ELR (cell line): ENCODE measurements at regions not wholly inside any gene's neighbourhood (a gene's known extent, or its start where the extent isn't known, plus 50 kb on each side); places are given as distances from the start of the nearest gene placed in this dataset.
"Not testable (repeated sequence)": the region's sequence is repeated elsewhere in the genome, so short reads cannot be mapped to it uniquely, and the experiment has no call there.

Experiments
- DNase-seq: peaks from one replicate; pipeline ENCODE4 v3.0.0-alpha.2; 2015; ENCODE audit warnings: low read depth

DNA sequence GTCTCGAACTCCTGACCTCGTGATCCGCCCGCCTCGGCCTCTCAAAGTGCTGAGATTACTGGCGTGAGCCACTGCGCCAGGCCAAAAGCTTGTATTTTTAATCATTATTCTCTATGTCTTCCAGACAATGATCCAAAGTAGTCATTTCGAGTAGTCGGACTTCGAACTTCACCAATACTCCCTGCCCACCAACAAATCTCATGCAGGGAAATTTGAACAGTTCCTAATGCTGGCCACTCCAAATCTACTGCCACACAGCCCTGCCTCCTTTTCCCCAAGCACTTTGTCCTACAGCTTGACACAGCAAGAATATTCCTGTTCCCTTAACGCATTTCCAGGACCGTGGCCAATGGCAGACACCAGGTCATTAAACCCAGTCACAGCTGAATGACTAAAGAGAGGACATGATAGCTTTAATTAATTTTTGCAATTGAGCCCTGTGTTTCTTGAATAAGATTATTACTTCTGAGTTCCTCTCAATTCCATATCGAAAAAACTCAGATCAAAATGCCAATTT is 142.3 kb upstream of the NRP1 start:
- no peak for DNase-seq

DNA sequence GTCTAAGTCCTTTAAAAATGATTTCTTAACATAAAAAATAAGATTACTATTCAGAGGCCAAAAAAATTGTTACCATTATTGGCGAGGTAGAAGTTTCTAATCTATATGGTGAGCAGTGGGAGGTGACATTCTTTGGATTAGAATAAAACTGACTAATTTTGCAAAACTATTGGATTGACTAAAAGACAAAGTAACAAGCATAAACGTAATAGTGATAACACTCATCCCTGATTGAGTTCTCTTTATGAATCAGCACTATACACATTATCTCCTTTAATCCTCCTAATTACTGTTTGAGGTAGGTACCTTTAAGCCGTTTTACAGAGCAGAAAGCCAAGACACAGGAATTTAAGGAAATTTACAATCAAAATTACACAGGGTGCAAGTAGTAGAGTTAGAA is 139.2 kb upstream of the NRP1 start:
- DNase-seq = no peak

DNA sequence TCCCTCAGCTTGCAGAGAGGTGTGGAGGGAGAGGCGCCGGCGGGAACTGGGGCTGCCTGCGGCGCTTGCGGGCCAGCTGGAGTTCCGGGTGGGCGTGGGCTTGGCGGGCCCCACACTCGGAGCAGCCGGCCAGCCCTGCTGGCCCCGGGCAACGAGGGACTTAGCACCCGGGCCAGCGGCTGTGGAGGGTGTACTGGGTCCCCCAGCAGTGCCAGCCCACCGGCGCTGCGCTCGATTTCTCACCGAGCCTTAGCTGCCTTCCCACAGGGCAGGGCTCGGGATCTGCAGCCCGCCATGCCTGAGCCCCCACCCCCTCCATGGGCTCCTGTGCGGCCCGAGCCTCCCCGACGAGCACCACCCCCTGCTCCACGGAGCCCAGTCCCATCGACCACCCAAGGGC is 133.5 kb upstream of the NRP1 start:
- DNase-seq = not testable (repeated sequence)

DNA sequence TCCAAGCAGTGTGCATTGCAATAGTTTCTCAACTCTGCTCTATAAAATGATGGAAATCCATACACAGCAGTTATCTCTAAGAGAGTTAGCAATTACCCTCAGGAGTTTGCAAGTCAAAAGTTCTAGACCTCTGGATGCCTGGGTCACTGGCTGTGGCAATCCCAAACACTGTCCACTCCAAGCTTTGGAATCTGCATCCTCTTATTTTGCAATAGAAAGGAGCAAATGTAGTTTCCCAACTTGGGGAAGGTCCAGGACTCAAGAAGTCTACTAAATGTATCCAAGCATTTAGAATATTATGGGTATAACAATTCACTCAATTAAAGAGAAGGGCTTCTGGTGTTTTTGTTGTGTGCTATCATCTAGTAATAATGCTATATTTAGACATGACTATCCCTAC is 131.3 kb upstream of the NRP1 start:
- no peak for DNase-seq

DNA sequence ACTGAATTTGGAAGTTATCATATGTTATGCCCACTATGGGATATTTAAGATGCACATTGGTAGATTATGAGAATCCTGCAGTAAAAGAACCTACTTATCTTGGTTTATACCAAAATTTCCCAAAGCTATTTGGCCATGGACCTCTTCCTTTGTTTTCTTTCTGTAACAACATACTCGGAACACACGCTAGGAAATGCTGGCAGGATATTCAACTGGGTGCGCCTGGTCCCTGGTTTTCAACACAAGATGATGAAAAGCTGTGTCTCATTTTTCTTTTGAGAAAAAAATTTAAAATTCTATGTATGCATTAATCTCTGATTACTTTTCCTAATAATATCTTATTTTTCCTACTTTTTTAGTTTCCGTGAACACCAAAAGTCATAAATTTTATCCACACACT is 128.5 kb upstream of the NRP1 start:
- DNase-seq = no peak

DNA sequence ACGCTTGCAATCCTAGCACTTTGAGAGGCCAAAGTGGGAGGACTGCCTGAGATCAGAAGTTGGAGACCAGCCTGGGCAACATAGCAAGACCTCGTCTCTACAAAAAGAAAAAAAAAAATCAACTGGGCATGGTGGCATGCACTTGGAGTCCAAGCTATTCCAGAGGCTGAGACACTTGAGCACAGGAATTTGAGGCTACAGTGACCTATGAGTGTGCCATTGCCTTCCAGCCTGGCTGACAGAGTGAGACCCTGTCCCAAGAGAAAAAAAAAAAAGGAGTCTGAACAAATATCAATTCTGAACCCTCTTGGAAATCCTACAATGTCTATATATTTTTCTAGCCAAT is 126.8 kb upstream of the NRP1 start:
- DNase-seq = no peak

DNA sequence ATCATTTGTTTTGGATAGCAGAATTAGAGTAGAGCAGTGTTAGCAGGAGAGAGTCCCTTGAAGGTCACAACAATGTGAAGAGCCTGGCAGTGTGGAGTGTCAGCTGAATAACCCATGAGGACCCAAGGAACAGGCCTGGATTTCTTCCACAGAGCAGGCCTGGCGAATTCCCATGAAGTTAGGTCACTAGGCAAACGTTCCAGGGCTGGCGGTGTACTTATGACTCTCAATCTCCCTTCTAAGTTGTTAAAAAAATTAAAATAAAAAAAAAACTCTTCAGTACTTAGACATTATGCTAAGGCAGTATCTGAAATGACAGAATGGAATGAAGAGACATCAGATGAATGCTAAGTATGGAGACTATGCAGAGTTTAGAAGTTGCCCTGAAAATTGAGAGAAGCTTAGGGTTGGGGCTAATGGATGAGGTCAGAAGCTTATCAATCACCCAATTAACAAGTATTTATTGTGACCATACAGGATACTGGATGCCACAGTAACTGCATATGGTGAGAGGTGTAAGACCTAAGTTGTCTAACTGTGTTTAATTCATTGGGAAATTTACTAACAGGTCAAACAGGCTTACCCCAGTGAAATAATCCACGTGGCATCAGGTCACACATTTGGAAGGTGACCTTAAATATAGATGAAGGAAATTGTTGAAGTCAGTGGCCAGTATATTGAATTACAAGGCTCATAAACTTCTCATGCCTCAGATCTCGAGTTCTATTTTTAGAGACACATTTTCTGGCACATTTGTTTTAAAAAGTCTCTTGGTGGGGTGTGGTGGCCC is 126.2 kb upstream of the NRP1 start:
- DNase-seq = peak; percentile 64

DNA sequence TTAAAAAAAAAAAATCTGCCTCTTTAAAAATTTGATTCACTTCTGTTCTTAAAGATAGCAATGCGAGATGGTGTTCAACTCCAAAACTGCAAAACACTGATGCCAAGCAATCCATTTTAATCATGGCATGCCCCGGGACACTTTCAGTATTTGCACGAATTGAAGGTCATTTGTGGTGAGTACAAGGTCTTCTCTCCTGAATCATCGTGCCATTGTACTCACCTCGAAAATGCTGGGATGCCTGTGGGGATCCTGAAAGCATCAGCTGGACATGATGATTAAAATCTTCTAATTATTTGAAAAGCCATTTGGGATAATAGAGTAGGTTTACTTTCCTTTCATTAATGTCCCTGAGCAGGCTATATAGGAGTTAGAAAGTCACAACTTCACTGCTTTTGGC is 125.1 kb upstream of the NRP1 start:
- DNase-seq = peak; percentile 64

DNA sequence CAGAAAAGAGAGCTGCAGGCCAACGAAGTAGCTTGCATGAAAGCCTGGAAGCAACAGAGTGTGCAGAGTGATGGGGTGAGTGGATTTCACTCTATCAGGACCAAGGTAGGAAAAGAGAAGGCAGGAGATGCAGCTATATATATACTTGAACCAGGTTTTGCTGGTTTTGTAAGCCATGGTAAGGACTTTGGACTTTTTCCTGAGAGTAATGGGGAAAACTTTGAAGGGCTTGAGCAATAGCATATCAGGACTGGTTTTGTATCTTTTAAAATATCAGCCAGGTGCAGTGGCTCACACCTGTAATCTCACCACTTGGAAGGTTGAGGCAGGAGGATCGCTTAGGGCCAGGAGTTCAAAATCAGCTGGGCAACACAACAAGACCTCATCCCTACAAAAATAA is 120.6 kb upstream of the NRP1 start:
- no peak for DNase-seq

DNA sequence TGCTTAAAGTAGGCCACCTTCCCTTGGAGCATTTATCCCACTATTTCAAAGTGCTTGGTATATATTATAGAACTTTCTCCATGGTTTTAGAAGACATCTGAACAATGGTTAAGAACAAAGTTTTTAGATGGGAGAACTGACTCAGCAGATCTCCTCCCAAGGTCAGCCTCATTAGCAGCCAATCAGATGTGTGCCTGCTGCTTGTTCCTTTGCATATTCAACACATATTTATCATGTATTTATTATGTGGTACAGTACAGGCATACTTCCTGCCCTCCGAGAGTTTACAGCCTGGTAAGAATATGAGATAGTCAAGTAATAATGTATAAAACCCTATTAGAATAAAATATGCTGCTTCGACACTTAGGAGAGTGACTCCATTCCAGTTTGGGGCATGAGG is 120.1 kb upstream of the NRP1 start:
- no peak for DNase-seq

DNA sequence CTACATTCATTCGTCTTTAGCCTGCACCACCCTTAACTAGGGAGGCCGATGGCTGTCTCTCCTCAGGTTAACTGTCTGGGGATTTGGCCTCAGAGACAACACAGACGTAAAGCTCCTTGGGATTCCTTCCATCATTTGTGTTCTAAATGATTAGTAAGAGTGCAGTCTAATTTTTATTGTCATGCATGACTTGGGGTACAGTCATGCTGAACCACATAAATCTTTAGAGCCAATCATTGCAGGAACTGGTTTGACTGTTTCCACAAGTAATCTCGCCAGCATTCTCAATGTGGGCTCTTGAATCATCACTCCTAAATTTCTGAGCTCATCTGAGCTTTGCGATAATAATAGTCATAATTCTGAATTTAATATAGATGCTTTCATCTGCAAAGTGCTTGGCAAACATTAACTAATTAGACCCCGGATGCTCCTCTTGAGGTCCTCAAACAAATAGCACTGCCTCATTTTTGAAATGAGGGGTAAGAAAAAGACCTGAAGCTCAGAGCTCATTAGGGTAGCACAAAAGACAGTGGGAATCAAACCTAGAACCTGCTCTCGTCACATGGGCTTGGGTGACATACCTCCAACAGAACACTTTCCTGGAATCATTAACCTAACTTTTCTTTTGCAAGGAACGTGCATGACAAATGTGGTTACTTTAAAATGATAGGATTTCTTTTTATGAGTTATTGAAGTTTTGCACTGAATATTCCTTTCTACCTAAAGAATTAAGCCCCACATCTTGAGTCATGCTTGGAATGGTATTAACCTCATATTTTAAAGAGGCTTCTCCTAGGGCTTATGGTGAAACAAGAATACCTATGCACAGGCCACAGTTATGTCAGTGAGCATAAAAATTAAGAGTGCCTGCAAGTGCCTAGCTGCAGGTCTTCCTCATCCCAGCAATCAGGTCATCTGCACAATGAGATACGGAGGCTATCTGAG is 118.9 kb upstream of the NRP1 start:
- peak; percentile 91 for DNase-seq

DNA sequence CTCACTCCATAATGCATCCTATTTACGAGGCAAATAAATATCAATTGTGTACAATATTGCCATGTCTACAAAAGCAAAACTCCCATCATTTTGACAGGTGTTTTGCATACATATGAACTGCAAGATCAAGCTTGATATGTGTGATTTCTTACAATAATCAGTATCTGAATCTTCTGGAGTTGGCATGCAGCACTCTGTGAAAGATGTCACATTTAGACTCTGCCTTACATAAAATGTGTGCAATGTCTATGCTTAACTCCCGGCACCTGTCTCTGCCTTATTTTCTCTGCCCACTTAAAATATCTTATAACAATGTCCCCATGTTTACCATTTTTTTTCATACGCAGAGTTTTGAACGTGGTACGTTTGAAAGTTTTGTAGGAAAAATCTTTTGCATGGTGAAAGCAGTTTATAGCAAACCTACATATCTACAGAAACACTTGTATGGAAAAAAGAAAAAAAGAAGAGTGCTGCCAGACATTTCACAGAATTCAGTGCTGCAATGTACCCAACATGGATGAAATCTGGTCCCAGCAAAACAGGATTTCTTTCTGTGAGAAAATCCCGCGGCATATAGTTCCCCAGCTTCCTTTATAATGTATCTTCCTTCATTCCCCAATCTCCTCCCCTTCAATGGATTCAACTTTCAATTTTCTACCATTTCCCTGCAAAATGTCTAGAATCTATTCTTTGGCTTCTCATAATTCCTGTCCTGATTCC is 114.1 kb upstream of the NRP1 start:
- DNase-seq = no peak

DNA sequence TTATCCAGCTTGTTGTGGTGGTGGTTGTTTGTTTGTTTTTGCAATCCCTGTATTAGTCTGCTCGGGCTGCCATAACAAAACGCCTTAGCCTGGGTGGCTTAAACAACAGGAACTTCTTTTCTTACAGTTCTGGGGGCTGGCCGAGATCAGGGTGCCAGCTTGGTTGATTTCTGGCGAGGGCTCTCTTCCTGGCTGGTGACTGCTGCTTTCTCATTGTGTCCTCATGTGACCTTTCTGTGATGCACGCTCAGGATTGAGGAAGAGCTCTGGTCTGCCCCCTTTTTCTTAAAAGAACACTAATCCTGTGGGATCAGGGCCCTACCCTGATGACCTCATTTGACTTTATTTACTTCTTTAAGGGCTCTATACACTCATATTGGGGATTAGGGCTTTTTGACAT is 107.1 kb upstream of the NRP1 start:
- peak; percentile 59 for DNase-seq

DNA sequence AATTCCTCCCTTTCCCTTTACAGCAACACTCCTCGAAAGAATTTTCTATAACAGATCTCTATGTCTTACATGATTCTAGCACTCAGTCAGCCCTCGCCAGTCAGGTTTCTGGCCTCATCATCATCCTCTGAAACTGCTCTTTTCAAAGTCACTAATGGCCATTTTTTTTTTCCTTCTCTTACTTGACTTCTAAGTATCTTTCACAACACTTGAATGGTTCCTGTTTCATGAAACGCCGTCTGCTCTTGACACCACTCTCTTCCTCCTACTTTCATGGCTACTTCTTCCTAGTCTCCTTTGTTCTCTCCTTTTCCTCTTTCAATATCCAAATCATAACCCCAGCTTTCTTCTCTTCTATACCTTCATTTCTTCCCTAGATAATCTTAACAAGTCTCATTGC is 100.5 kb upstream of the NRP1 start:
- no peak for DNase-seq

DNA sequence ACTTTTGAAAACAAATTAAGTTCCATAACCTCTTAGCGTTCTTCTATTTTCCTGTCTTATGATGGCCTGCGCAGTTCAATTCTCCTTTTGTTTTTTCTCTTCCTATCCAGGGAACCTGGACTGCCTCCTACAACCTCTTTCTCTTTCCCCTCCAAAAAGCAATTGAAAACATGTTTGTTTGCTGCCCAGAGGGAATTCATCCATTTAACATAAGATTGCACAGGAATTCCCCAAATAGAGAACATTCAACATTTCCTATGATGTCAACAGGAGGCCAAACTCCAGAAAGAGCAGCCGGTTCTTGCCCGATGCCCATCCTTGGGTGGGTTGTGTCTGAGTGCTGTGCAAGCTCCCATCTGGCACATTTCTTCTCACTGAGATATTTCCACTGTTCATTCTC is 94.2 kb upstream of the NRP1 start:
- DNase-seq = no peak

DNA sequence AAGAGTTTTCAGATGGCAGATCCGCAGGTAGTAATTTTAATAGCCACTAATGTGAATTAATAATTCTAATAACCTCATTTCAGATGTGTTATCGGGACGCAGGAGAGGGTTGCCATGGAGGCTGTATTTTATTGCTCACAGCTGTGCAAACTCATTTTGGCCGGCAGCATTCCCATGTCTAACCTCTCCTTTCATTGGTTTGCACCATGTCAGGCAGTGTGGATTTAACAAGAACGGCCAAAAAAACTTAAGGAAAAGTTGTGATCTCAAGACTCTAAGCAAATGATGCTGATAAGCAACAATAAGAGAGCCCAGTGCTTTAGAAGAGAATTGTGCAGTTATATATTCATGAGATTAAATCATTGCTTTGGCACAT is 88.7 kb upstream of the NRP1 start:
- no peak for DNase-seq

DNA sequence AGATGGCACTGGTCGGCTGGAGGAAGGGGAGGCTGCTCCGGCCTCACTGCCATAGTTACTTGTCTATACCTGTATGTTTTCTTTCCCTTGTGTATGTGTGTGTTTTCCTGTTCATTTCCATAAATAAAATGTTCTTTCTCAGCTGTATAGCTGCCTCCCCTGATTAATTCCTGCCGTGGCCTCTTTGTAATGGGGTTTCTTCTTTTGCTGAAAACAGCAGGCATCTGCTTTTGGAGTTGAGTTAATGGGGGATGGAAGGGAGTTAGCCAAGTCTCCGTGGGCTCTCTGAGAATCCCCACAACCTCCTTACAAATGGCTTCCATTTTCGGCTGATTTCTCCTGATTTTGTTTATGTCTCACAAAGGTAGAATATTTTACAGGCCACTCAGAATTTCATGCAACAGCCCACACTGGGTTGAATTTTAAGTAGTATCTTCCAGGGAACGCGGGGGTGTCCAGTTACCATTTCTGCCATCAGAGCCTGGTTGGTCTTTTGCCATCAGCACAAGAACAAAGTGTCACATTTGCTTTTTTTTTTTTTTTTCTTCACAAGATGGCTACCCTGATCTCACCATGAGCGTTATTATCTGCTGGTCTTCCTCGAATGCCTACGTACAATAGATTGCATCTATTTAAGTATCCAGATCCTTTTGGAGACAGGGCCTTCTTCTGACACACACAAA is 88.1 kb upstream of the NRP1 start:
- DNase-seq = no peak

DNA sequence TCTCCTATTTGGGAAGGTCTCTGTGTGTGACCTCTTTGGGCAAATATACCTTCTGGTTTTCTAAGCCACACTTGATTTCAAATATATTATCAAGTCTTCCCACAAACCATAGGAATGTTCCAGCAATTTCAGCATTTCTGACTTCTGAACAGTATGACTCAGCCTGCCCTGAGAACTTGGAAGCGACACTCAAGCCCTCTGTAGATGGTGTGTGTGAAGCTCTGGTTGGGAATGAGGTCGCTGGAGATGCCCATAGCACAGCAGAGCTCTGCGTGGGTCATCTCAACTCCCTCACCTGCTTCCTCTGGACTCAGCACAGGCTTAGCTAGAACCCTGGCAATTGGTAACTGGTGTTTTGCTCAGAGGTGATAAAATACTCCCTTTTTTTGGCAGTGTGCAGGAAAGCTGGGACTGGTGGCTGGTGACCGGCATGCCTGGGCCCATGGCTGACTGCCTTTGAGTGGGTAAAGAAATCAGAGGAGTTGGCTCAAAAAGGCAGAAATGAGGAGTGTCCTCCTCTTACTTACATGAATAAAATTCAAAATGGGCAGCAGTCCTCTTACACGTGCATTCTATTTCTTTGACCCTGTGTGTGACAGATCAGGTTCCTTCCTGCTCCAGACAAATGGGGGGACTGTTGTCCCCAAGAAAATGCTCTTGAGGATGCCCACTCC is 87.5 kb upstream of the NRP1 start:
- DNase-seq = peak; percentile 91

DNA sequence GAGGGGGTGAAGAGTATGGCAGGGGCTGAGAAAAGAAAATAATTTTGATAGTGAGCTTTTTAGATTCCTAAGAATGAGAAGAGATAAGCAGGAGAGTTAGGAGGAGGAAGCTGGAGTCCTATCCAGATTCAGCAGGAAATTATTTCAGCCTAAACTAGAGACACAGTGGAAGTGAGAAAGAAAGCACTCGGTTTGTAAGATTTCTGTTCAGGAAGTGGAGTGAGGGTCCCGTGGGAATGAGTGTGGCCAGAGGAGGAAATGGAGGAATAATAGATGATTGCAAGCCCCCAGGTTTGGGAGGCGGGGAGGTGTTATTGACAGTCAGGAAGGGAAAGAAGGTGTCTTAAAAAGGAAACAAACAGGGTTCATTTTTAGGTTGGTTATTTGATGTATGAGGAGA is 84.8 kb upstream of the NRP1 start:
- DNase-seq = no peak

DNA sequence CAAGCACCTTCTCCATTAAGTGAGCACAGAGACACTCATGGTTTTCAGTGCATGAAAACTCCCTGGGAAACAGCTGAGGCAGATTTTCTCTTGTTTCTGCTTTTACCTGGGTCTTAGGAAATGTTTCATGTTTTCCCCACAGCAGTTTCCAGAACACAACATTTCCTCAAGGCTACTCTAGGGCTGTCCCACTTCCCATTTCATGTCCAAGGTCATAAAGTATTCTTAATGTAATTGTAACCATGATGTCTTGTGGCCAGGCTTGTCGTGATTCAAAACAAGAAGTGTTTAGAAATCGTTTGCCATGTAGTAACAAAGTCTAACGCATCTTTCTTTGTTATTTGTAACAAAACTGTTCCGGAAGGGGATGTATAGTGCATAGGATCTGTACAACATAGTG is 83.8 kb upstream of the NRP1 start:
- no peak for DNase-seq

DNA sequence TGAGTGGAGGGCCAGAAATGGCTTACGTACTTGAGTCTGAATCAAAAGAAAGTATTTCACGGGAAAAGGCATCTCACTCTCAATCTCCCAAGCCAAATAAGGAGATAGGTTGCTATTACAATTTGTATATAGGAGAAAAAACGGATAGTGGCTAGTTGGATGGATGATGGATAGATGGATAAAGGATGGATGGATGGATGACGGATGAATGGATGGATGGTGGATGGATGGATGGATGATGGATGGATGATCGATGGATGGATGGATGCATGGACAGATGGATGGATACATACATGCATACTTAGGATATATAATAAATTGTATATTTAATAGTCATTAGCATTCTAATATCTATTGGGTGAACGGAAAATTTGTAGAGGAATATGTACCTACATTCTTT is 82.2 kb upstream of the NRP1 start:
- no peak for DNase-seq

DNA sequence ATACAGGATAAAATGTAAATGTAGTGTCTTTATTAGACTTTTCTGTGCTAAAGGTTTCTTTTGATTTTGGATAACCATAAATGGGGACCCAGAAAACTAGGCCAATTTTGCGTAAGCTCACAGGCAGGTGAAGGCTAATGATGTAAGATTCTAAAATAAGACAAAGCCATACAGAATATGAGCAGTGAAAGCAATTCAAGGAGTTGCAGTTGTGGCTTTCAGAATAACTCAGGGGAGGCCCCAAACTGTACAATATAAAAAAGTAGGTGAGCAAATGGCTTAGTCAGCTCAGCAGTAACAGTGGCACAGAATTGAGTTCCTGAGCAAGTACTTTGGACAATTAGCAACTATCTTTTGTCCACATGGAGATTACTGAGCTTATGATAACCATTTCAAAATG is 81.7 kb upstream of the NRP1 start:
- DNase-seq = no peak
